Naive thymus-derived CD4-positive, alpha-beta T cell (primary cell): ENCODE measurements at regions not wholly inside any gene's neighbourhood (a gene's known extent, or its start where the extent isn't known, plus 50 kb on each side); places are given as distances from the start of the nearest gene placed in this dataset.

Experiments
- ATAC-seq: fragments of 150-1000 bp; cut with Tn5 transposase; 2 replicates; pipeline ENCODE4 v1.10.0; 2021; ENCODE audit warnings: mild to moderate bottlenecking, moderate library complexity
- CTCF ChIA-PET: fragments of 350-600 bp; sonication (Branson Sonifier 250); formaldehyde crosslinking; loops from one replicate; lab custom pipeline; 2021; ENCODE audit warnings: antibody characterized with exemption; lab: Charles Lee
- POLR2A ChIA-PET: fragments of 350-600 bp; sonication (Branson Sonifier 250); formaldehyde crosslinking; loops from one replicate; lab custom pipeline; 2021; ENCODE audit warnings: antibody characterized with exemption, inconsistent platforms; lab: Charles Lee
- DNase-seq, 9 donors: peaks; one replicate each; pipeline versions ENCODE4 v3.0.0 to v3.0.0-alpha.2; 2020 to 2022; ENCODE audit warnings: mixed read lengths in 1 of 9
- H3K27ac ChIP-seq: one replicate; pipeline ENCODE4 v1.7.0; 2013; ENCODE audit warnings: mild to moderate bottlenecking, low read depth, low read length, moderate library complexity
- H3K27me3 ChIP-seq, 2 donors: one replicate each; pipeline ENCODE4 v1.7.0; 2013; ENCODE audit warnings: low read length in 2 of 2, mild to moderate bottlenecking in 2 of 2, moderate library complexity in 2 of 2; ENCODE audit not compliant: control insufficient read depth in 2 of 2, insufficient read depth in 2 of 2
- H3K36me3 ChIP-seq, 3 experiments: 1 replicate in 2 of 3; 2 replicates in 1 of 3; pipeline ENCODE4 v1.7.0; 2013; ENCODE audit warnings: low read length in 3 of 3, mild to moderate bottlenecking in 3 of 3, moderate library complexity in 1 of 3; ENCODE audit not compliant: insufficient read depth in 3 of 3, control insufficient read depth in 2 of 3
- H3K4me1 ChIP-seq, 2 donors: one replicate each; pipeline ENCODE4 v1.7.0; 2013; ENCODE audit warnings: low read length in 2 of 2, mild to moderate bottlenecking in 2 of 2, moderate library complexity in 1 of 2; ENCODE audit not compliant: control insufficient read depth in 2 of 2, insufficient read depth in 2 of 2
- H3K4me3 ChIP-seq: 2 replicates; pipeline ENCODE4 v1.7.0; 2013; ENCODE audit warnings: mild to moderate bottlenecking, low read length
- H3K9me3 ChIP-seq, 3 experiments: 1 replicate in 2 of 3; 2 replicates in 1 of 3; pipeline ENCODE4 v1.7.0; 2013; ENCODE audit warnings: low read length in 3 of 3; ENCODE audit not compliant: control insufficient read depth in 2 of 3
- H3K27ac Mint-ChIP-seq, 9 donors: one replicate each; pipeline ENCODE4 v1.8.0; 2020 to 2022; ENCODE audit warnings: mixed read lengths in 9 of 9, mild to moderate bottlenecking in 8 of 9, moderate library complexity in 5 of 9, inconsistent platforms in 2 of 9
- H3K27me3 Mint-ChIP-seq, 5 donors: one replicate each; pipeline ENCODE4 v1.8.0; 2021 to 2022; ENCODE audit warnings: mixed read lengths in 5 of 5, mild to moderate bottlenecking in 1 of 5
- H3K36me3 Mint-ChIP-seq, 5 donors: one replicate each; pipeline ENCODE4 v1.8.0; 2020 to 2022; ENCODE audit warnings: mixed read lengths in 5 of 5, mild to moderate bottlenecking in 3 of 5, inconsistent platforms in 1 of 5
- H3K4me1 Mint-ChIP-seq, 7 donors: one replicate each; pipeline ENCODE4 v1.8.0; 2020 to 2022; ENCODE audit warnings: mixed read lengths in 7 of 7, mild to moderate bottlenecking in 3 of 7, inconsistent platforms in 1 of 7
- H3K4me3 Mint-ChIP-seq, 10 donors: one replicate each; pipeline ENCODE4 v1.8.0; 2020 to 2022; ENCODE audit warnings: mild to moderate bottlenecking in 10 of 10, mixed read lengths in 10 of 10, moderate library complexity in 6 of 10, inconsistent platforms in 2 of 10
- H3K9me3 Mint-ChIP-seq, 11 donors: one replicate each; pipeline ENCODE4 v1.8.0; 2020 to 2022; ENCODE audit warnings: mixed read lengths in 11 of 11, mild to moderate bottlenecking in 4 of 11, inconsistent platforms in 1 of 11, moderate library complexity in 1 of 11
- intact Hi-C, 2 donors: fragments of 100-400 bp; cut with micrococcal nuclease; formaldehyde crosslinking; loops; one replicate each; pipeline ENCODE4 v1.15.1; 2023

GRCh38 chr4:1508161-1509160 lies 102.2 kb upstream of the NKX1-1 start:
- no peaks in the 10 kb centered on the region for H3K36me3 ChIP-seq
- no peak overlapping the region for H3K4me3 Mint-ChIP-seq
- H3K9me3 ChIP-seq, result no peaks in the 10 kb centered on the region
- ChIA-PET CTCF (no interaction called here), POLR2A (no interaction called here)
- peaks cover 0 to 20% (median 0%) of the 10 kb centered on the region in 5 donors for H3K27me3 Mint-ChIP-seq
- no peak overlapping the region for H3K4me3 ChIP-seq
- peak overlapping the region in 1 of 9 donors; percentile 51 for H3K27ac Mint-ChIP-seq
- no peaks in the 10 kb centered on the region for H3K9me3 Mint-ChIP-seq
- H3K4me1 ChIP-seq, result no peaks in the 10 kb centered on the region
- ATAC-seq (no peak), DNase-seq (no peak)
- peaks cover 0 to 1% (median 0%) of the 10 kb centered on the region in 7 donors for H3K4me1 Mint-ChIP-seq
- H3K36me3 Mint-ChIP-seq, result no peaks in the 10 kb centered on the region
- no peak overlapping the region for H3K27ac ChIP-seq
- H3K27me3 ChIP-seq, result no peaks in the 10 kb centered on the region
- intact Hi-C loops, result no loop called here

- Histone ChIP-seq H3K9me3 (no peaks in the 10 kb centered on the region), H3K4me1 (no peaks in the 10 kb centered on the region), H3K36me3 (no peaks in the 10 kb centered on the region), H3K27me3 (no peaks in the 10 kb centered on the region), H3K4me3 (no peak overlapping the region), H3K27ac (no peak overlapping the region)
- H3K9me3 Mint-ChIP-seq, result no peaks in the 10 kb centered on the region
- H3K4me3 Mint-ChIP-seq, result no peak overlapping the region
- H3K27ac Mint-ChIP-seq, result no peak overlapping the region
- no peaks in the 10 kb centered on the region for H3K36me3 Mint-ChIP-seq
- intact Hi-C loops, result no loop called here
- DNase-seq (peak in 1 of 9 donors; percentile 3), ATAC-seq (no peak)
- CTCF ChIA-PET, result no interaction called here
- POLR2A ChIA-PET, result interaction anchor here (0.6 kb wide), 1 partner anchor 42 kb away, joined by 3 read pairs; no protein-coding TSS in a partner anchor
- peaks cover 0 to 20% (median 0%) of the 10 kb centered on the region in 5 donors for H3K27me3 Mint-ChIP-seq
- H3K4me1 Mint-ChIP-seq, result peaks cover 0 to 3% (median 0%) of the 10 kb centered on the region in 7 donors
These were observed 100.9 kb upstream of the NKX1-1 start for GRCh38 chr4:1506956-1507721.

GRCh38 chr4:1505511-1506460 lies 99.5 kb upstream of the NKX1-1 start:
- no peaks in the 10 kb centered on the region for H3K36me3 Mint-ChIP-seq
- no peak overlapping the region for H3K4me3 Mint-ChIP-seq
- DNase-seq (peak in 1 of 9 donors; percentile 11), ATAC-seq (no peak)
- H3K4me1 Mint-ChIP-seq, result peaks cover 0 to 3% (median 0%) of the 10 kb centered on the region in 7 donors
- Histone ChIP-seq H3K4me3 (no peak overlapping the region), H3K9me3 (no peaks in the 10 kb centered on the region), H3K4me1 (no peaks in the 10 kb centered on the region), H3K27ac (no peak overlapping the region), H3K27me3 (no peaks in the 10 kb centered on the region), H3K36me3 (no peaks in the 10 kb centered on the region)
- intact Hi-C loops, result no loop called here
- H3K27me3 Mint-ChIP-seq, result peaks cover 0 to 20% (median 0%) of the 10 kb centered on the region in 5 donors
- no peaks in the 10 kb centered on the region for H3K9me3 Mint-ChIP-seq
- ChIA-PET CTCF (no interaction called here), POLR2A (no interaction called here)
- H3K27ac Mint-ChIP-seq, result no peak overlapping the region

- H3K27ac ChIP-seq, result no peak overlapping the region
- H3K36me3 ChIP-seq, result no peaks in the 10 kb centered on the region
- Mint-ChIP-seq H3K4me3 (no peak overlapping the region), H3K27me3 (peaks cover 0 to 17% (median 0%) of the 10 kb centered on the region in 5 donors), H3K36me3 (no peaks in the 10 kb centered on the region), H3K4me1 (peaks cover 0 to 3% (median 0%) of the 10 kb centered on the region in 7 donors), H3K27ac (no peak overlapping the region), H3K9me3 (no peaks in the 10 kb centered on the region)
- POLR2A ChIA-PET, result no interaction called here
- CTCF ChIA-PET, result no interaction called here
- no peak overlapping the region for H3K4me3 ChIP-seq
- no peak for ATAC-seq
- no peaks in the 10 kb centered on the region for H3K9me3 ChIP-seq
- DNase-seq, result peak in 1 of 9 donors; percentile 7
- no peaks in the 10 kb centered on the region for H3K27me3 ChIP-seq
- no peaks in the 10 kb centered on the region for H3K4me1 ChIP-seq
- intact Hi-C loops, result no loop called here
These were observed 98.6 kb upstream of the NKX1-1 start for GRCh38 chr4:1504595-1505500.

GRCh38 chr4:1503583-1504471 lies 97.6 kb upstream of the NKX1-1 start:
- no peaks in the 10 kb centered on the region for H3K36me3 ChIP-seq
- H3K27me3 ChIP-seq, result no peaks in the 10 kb centered on the region
- H3K27me3 Mint-ChIP-seq, result peaks cover 0 to 16% (median 0%) of the 10 kb centered on the region in 5 donors
- H3K27ac Mint-ChIP-seq, result no peak overlapping the region
- ChIA-PET POLR2A (no interaction called here), CTCF (no interaction called here)
- no peaks in the 10 kb centered on the region for H3K36me3 Mint-ChIP-seq
- no peak overlapping the region for H3K27ac ChIP-seq
- ATAC-seq (no peak), DNase-seq (peak in 1 of 9 donors; percentile 9)
- H3K9me3 ChIP-seq, result no peaks in the 10 kb centered on the region
- peaks cover 0 to 3% (median 0%) of the 10 kb centered on the region in 7 donors for H3K4me1 Mint-ChIP-seq
- no peak overlapping the region for H3K4me3 Mint-ChIP-seq
- intact Hi-C loops, result no loop called here
- no peaks in the 10 kb centered on the region for H3K9me3 Mint-ChIP-seq
- H3K4me3 ChIP-seq, result no peak overlapping the region
- no peaks in the 10 kb centered on the region for H3K4me1 ChIP-seq
